OCI-LY3 (cell line): ENCODE measurements at regions not wholly inside any gene's neighbourhood (a gene's known extent, or its start where the extent isn't known, plus 50 kb on each side); places are given as distances from the start of the nearest gene placed in this dataset.

ENCODE experiments used
- H2AFZ ChIP-seq: fragments of 200-600, 300-600 bp; shearing (Covaris generic); 2 replicates; pipeline ENCODE4 v1.6.0; 2014; ENCODE audit warnings: antibody characterized with exemption, low read depth, low read length
- H3K27ac ChIP-seq: fragments of 200-600, 300-600 bp; sonication (generic); 2 replicates; pipeline ENCODE4 v1.5.1; 2014; ENCODE audit warnings: mild to moderate bottlenecking, low read length, moderate library complexity, mixed read lengths
- H3K27me3 ChIP-seq: fragments of 200-600, 300-600 bp; sonication (generic); 2 replicates; pipeline ENCODE4 v1.6.1; 2014; ENCODE audit warnings: low read depth, low read length, mixed read lengths
- H3K36me3 ChIP-seq: fragments of 200-600, 300-600 bp; sonication (generic); replicated peaks from 2 replicates; pipeline ENCODE3; 2014; ENCODE audit warnings: low read depth, low read length, mixed read lengths
- H3K4me1 ChIP-seq: fragments of 300-600, 200-600 bp; sonication (generic); 2 replicates; pipeline ENCODE4 v1.6.1; 2014; ENCODE audit warnings: low read length, mixed read lengths
- H3K4me2 ChIP-seq: fragments of 200-600, 300-600 bp; sonication (generic); 2 replicates; pipeline ENCODE4 v1.6.1; 2014; ENCODE audit warnings: low read length, mixed read lengths
- H3K4me3 ChIP-seq: fragments of 300-600, 200-600 bp; sonication (generic); 2 replicates; pipeline ENCODE4 v1.5.1; 2014; ENCODE audit warnings: antibody characterized with exemption, mild to moderate bottlenecking, low read length, moderate library complexity
- H3K79me2 ChIP-seq: fragments of 300-600, 200-600 bp; shearing (Covaris generic); 2 replicates; pipeline ENCODE4 v1.6.1; 2014; ENCODE audit warnings: mild to moderate bottlenecking, low read length, mixed read lengths
- H3K9ac ChIP-seq: fragments of 300-600, 200-600 bp; shearing (Covaris generic); 2 replicates; pipeline ENCODE4 v1.6.0; 2014; ENCODE audit warnings: mild to moderate bottlenecking, low read length, moderate library complexity
- H3K9me3 ChIP-seq: fragments of 200-600, 300-600 bp; shearing (Covaris generic); 2 replicates; pipeline ENCODE4 v1.6.1; 2014; ENCODE audit warnings: low read length, mixed read lengths; ENCODE audit not compliant: insufficient read depth
- H4K20me1 ChIP-seq: fragments of 200-600, 300-600 bp; sonication (generic); 2 replicates; pipeline ENCODE4 v1.6.1; 2016; ENCODE audit warnings: low read length, mixed read lengths; ENCODE audit not compliant: insufficient read depth
- CTCF ChIP-seq: fragments of 200-600, 300-600 bp; sonication (generic); IDR thresholded peaks from 2 replicates; pipeline ENCODE4 v1.5.1; 2014; ENCODE audit warnings: antibody characterized with exemption, low read length, low read depth
- EZH2phosphoT487 ChIP-seq: fragments of 200-600 bp; shearing (Covaris generic); IDR thresholded peaks from 2 replicates; pipeline ENCODE4 v1.6.1; 2018; ENCODE audit warnings: antibody characterized with exemption, mixed run types, low read depth

- no peaks in the 10 kb centered on the region for H3K27me3 ChIP-seq
- H2AFZ ChIP-seq = no peak overlapping the region
- H3K4me1 ChIP-seq = no peaks in the 10 kb centered on the region
- no peaks in the 10 kb centered on the region for H3K36me3 ChIP-seq
- H3K9ac ChIP-seq = no peak overlapping the region
- TF ChIP-seq CTCF = no peak
- TF ChIP-seq EZH2phosphoT487 = no peak
- H3K27ac ChIP-seq = no peak overlapping the region
- H3K4me2 ChIP-seq = no peak overlapping the region
- no peak overlapping the region for H3K4me3 ChIP-seq
- H3K79me2 ChIP-seq = no peaks in the 10 kb centered on the region
- H4K20me1 ChIP-seq = no peaks in the 10 kb centered on the region
- H3K9me3 ChIP-seq = no peaks in the 10 kb centered on the region
Observed at GRCh38 chr12:86917121-86917520, 660.9 kb upstream of the MGAT4C start.

DNA sequence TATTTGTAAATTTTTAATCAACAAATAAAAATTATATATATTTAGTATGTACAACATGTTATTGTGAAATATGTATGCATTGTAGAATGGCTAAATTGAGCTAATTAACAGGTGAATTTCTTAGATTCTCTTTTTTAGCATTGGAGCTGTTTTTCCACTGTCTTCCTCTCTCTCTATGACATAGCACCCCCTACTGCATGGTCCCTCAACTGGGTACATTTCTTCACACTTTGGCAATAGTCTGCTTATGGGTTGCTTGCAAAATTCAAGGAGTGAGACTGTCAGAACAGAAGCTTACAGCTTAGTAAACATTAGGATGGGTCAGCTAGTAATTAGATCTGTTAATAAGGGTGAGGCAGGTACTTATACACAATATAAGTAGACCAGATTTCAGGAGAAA is 658.5 kb upstream of the MGAT4C start:
- Histone ChIP-seq H3K4me3 (no peak overlapping the region), H3K9ac (no peak overlapping the region), H2AFZ (0 out of 2 replicates have a peak overlapping the region, but pooled peaks have one; percentile 39), H4K20me1 (no peaks in the 10 kb centered on the region), H3K27me3 (no peaks in the 10 kb centered on the region), H3K27ac (no peak overlapping the region), H3K4me2 (no peak overlapping the region), H3K79me2 (no peaks in the 10 kb centered on the region), H3K4me1 (no peaks in the 10 kb centered on the region), H3K36me3 (no peaks in the 10 kb centered on the region), H3K9me3 (no peaks in the 10 kb centered on the region)
- TF ChIP-seq EZH2phosphoT487 (no peak), CTCF (peak; percentile 65)

- no peaks in the 10 kb centered on the region for H3K36me3 ChIP-seq
- H3K4me1 ChIP-seq = no peaks in the 10 kb centered on the region
- no peaks in the 10 kb centered on the region for H3K27me3 ChIP-seq
- no peaks in the 10 kb centered on the region for H3K9me3 ChIP-seq
- no peak overlapping the region for H3K4me2 ChIP-seq
- no peak overlapping the region for H2AFZ ChIP-seq
- no peak overlapping the region for H3K9ac ChIP-seq
- H3K4me3 ChIP-seq = no peak overlapping the region
- H3K27ac ChIP-seq = no peak overlapping the region
- H3K79me2 ChIP-seq = no peaks in the 10 kb centered on the region
- no peak for TF ChIP-seq CTCF
- TF ChIP-seq EZH2phosphoT487 = no peak
- H4K20me1 ChIP-seq = no peaks in the 10 kb centered on the region
Observed at GRCh38 chr12:86911973-86912372, 655.8 kb upstream of the MGAT4C start.

- Histone ChIP-seq H4K20me1 (no peaks in the 10 kb centered on the region), H3K9me3 (no peaks in the 10 kb centered on the region), H3K4me1 (no peaks in the 10 kb centered on the region), H3K9ac (no peak overlapping the region), H3K36me3 (no peaks in the 10 kb centered on the region), H3K79me2 (no peaks in the 10 kb centered on the region), H2AFZ (no peak overlapping the region), H3K4me2 (no peak overlapping the region), H3K27me3 (no peaks in the 10 kb centered on the region), H3K4me3 (no peak overlapping the region), H3K27ac (no peak overlapping the region)
- TF ChIP-seq EZH2phosphoT487 (no peak), CTCF (no peak)
Observed at GRCh38 chr12:86903159-86903558, 647.0 kb upstream of the MGAT4C start.
